RWPE2 (cell line): ENCODE measurements at regions not wholly inside any gene's neighbourhood (a gene's known extent, or its start where the extent isn't known, plus 50 kb on each side); places are given as distances from the start of the nearest gene placed in this dataset.

Experiments
- ATAC-seq: fragments of 200-7000 bp; cut with Tn5 transposase; 3 replicates; pipeline ENCODE4 v1.9.1; 2021; ENCODE audit warnings: low read depth
- DNase-seq: peaks from one replicate; pipeline ENCODE4 v3.0.0-alpha.2; 2020; ENCODE audit warnings: low spot score
- H3K27ac ChIP-seq: fragments of 450-650 bp; 2 replicates; pipeline ENCODE4 v1.5.1; 2017; ENCODE audit warnings: mild to moderate bottlenecking; ENCODE audit not compliant: poor library complexity, severe bottlenecking
- H3K27me3 ChIP-seq: fragments of 250-450 bp; sonication (Bioruptor Pico); 2 replicates; pipeline ENCODE4 v1.5.1; 2021; ENCODE audit warnings: mild to moderate bottlenecking, moderate library complexity; ENCODE audit not compliant: insufficient read depth, poor library complexity, severe bottlenecking
- H3K36me3 ChIP-seq: fragments of 250-450 bp; sonication (Bioruptor Pico); 2 replicates; pipeline ENCODE4 v1.5.1; 2020; ENCODE audit warnings: low read depth, mild to moderate bottlenecking, moderate library complexity
- H3K4me1 ChIP-seq: fragments of 250-450 bp; sonication (Bioruptor Pico); 2 replicates; pipeline ENCODE4 v1.5.1; 2021; ENCODE audit warnings: mild to moderate bottlenecking, moderate library complexity; ENCODE audit not compliant: insufficient read depth, poor library complexity, severe bottlenecking
- H3K4me3 ChIP-seq: fragments of 250-450 bp; sonication (Bioruptor Pico); 2 replicates; pipeline ENCODE4 v1.5.1; 2021; ENCODE audit warnings: mild to moderate bottlenecking, moderate library complexity; ENCODE audit not compliant: severe bottlenecking
- H3K9me3 ChIP-seq: fragments of 250-450 bp; sonication (Bioruptor Pico); 2 replicates; pipeline ENCODE4 v1.5.1; 2021; ENCODE audit warnings: mild to moderate bottlenecking, moderate library complexity; ENCODE audit not compliant: severe bottlenecking
- CTCF ChIP-seq: fragments of 450-650 bp; IDR thresholded peaks from one replicate; pipeline ENCODE4 v1.5.1; 2017; ENCODE audit warnings: mild to moderate bottlenecking, moderate library complexity; ENCODE audit not compliant: poor library complexity, severe bottlenecking

DNA sequence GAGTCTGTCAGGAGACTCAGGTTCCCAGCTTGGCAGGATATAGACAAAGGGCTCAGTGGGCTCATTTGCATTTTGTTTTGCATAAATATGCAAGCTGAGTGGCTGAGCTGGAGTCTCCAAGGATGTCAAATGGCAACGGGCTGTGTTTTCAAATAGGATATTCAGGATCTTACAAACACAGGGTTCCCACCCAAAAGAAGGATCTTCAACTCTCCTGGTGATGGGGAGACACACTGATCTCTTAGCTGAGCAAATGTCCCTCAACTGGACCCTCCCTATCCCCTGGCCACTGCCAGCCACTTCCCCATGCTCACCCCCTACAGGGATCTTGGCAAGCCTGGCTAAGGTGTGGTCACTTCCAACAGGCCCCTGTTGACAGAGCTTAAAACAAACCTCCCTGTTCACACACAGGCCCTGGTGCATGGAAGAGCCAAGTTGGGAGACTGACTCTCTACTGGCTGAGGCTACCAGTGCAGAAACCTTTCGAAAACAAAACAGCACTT is 61.6 kb downstream of the SOX9 start:
- Histone ChIP-seq H3K4me3 (no peak overlapping the region), H3K4me1 (no peaks in the 10 kb centered on the region), H3K27me3 (no peaks in the 10 kb centered on the region), H3K27ac (no peak overlapping the region), H3K9me3 (no peaks in the 10 kb centered on the region), H3K36me3 (no peaks in the 10 kb centered on the region)
- no peak for DNase-seq
- no peak for ATAC-seq
- no peak for TF ChIP-seq CTCF

DNA sequence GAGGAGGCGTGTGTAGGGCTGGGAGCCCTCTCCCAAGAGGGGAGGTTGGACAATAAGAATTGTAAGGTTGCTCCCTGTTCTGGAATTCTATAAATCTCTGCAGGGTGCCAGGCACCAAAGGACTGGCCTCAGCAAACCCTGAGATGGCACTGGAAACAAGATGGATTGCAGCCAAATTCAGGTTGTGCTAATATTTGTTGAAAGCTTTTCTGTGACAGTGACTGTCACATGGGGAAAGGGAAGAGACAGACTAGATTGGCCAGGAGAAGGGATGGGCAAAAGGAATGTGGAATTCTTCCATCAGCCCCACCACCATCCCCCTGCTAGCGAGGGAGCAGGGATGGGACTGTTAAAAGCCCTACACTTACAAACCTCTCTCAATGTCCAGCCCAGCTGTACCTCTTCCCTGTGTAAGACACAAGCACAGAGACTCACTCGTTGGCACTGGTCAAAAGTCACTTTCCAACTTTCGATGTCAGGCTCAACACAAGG is 62.4 kb downstream of the SOX9 start:
- TF ChIP-seq CTCF: no peak

GRCh38 chr17:72184805-72185204 is 64.0 kb downstream of the SOX9 start:
- ATAC-seq (no peak), DNase-seq (no peak)
- TF ChIP-seq CTCF: no peak
- no peak overlapping the region for H3K4me3 ChIP-seq
- no peaks in the 10 kb centered on the region for H3K36me3 ChIP-seq
- H3K4me1 ChIP-seq: no peaks in the 10 kb centered on the region
- no peaks in the 10 kb centered on the region for H3K9me3 ChIP-seq
- no peaks in the 10 kb centered on the region for H3K27me3 ChIP-seq
- H3K27ac ChIP-seq: no peak overlapping the region

More for the DNA sequence above, 62.4 kb downstream of the SOX9 start:
- no peak overlapping the region for H3K4me3 ChIP-seq
- ATAC-seq (no peak), DNase-seq (no peak)
- H3K9me3 ChIP-seq: no peaks in the 10 kb centered on the region
- H3K27me3 ChIP-seq: no peaks in the 10 kb centered on the region
- no peaks in the 10 kb centered on the region for H3K4me1 ChIP-seq
- no peak overlapping the region for H3K27ac ChIP-seq
- H3K36me3 ChIP-seq: no peaks in the 10 kb centered on the region

- TF ChIP-seq CTCF: no peak
- H3K9me3 ChIP-seq: no peaks in the 10 kb centered on the region
- no peak overlapping the region for H3K27ac ChIP-seq
- H3K4me1 ChIP-seq: no peaks in the 10 kb centered on the region
- no peak overlapping the region for H3K4me3 ChIP-seq
- no peaks in the 10 kb centered on the region for H3K27me3 ChIP-seq
- no peaks in the 10 kb centered on the region for H3K36me3 ChIP-seq
- ATAC-seq (no peak), DNase-seq (no peak)
Measured at GRCh38 chr17:72185564-72185963, 64.7 kb downstream of the SOX9 start.

GRCh38 chr17:72187556-72187955 is 66.7 kb downstream of the SOX9 start:
- no peak overlapping the region for H3K4me3 ChIP-seq
- no peaks in the 10 kb centered on the region for H3K36me3 ChIP-seq
- H3K9me3 ChIP-seq: no peaks in the 10 kb centered on the region
- no peaks in the 10 kb centered on the region for H3K4me1 ChIP-seq
- H3K27ac ChIP-seq: no peak overlapping the region
- no peaks in the 10 kb centered on the region for H3K27me3 ChIP-seq
- ATAC-seq (no peak), DNase-seq (no peak)
- TF ChIP-seq CTCF: no peak
